Left renal pelvis (tissue), 4 donors: ENCODE measurements at regions not wholly inside any gene's neighbourhood (a gene's known extent, or its start where the extent isn't known, plus 50 kb on each side); places are given as distances from the start of the nearest gene placed in this dataset.

ENCODE experiments used
- DNase-seq, 4 donors: peaks; one replicate each; pipeline ENCODE4 v3.0.0-alpha.2; 2013; ENCODE audit warnings: low read depth in 4 of 4, low spot score in 3 of 4

DNA sequence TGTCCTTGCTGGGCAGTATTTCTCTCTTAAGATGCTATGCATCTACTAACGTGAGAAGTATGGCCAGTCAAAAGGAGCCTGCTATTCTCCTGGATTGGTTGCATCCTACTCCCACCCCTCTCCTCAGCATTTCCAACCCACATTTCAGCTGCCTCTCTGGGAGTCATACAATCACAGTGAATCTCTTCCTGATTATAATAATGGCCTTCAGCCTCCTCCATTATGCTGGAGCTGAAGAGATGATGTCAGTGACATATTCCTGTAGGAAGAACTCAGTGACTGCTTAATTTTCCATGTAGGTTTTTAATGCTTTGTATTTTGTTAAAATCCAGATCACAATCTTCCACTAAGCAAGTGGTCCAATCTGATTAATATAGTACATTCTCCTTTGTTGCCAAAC lies 82.7 kb upstream of the SUCLG2 start:
- no peak for DNase-seq

DNA sequence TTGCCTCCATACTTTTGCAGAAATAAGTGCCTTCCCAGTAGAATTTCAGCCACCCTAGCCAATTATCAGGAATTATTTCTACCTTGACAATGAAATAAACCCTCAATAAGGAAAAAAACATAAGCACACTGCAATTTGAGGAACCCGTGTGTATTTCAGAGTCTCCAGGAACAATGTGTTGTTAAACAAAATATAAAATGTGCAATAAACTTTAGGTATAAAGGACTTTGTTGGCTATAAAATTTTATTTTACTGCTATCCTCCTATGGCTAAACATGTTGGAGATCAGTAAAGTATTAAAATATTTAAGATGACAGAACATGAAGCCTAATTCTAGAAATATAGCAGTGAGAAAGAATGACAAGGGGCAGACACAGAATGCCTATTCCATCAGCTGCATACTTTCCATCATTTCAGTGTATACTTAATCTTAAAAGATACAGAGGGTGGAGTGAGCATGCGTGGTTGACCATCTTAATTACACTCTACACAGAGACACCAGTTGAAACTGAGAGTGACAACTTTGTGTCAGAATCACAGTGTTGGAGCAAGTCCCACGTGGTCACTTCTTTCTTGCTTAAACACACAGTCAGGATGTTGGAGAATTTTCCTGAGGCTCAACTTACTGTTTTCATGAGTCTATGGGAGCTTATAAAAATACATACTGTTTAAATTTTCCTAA lies 79.0 kb upstream of the SUCLG2 start:
- DNase-seq = no peak

DNA sequence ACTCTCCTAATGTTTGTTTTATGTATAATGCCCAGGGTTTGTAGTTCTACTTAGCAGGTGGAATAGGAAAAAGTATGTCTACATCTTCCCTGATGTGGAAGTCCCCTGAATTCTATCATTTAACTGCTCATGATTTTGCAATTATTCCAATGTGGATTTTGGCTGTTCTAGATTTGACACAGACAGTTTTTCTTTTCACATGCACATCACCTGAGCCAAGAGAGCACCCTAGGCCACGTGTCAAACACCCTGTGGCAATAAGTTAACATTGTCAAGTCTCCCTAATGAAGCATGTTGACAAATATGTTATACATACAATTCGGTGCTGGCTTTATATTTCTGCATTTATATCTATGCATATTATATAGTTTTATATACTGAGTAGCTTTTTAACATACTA lies 70.0 kb upstream of the SUCLG2 start:
- DNase-seq = no peak

DNA sequence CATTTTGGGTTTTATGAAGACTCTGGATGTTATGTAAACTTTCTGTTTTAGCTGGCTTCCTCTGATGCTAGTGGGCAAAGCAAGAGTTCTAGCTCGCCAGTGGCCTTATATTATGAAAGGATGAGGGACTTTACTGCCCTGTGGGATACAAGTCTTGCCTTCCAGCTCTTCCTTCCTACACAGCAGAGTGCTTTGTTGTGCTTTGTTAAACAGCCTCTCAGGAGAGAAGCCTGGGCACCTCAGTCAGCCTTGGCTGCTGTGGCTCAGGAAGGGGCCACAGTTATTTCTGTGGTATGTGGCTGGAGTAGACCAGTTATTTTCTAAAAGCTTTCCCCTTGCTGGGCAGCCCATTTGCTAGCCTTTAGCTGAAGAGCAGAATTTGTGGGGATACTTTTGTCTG lies 69.5 kb upstream of the SUCLG2 start:
- no peak for DNase-seq

DNA sequence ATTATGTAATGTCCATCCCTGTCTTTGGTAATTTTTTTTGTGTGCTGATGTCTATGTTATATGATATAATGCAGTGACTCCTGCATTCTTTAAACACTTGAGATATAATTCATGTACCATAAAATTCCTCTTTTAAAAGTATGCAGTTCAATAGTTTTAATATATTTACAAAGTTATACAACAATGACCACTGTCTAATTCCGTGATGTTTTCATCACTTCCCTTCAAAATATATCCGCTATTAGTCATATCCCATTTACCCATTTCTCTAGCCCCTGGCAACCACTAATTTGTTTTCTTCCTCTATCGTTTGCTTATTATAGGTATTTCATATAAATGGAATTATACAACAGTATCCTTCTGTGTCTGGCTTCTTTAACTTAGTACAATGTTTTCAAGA lies 64.9 kb upstream of the SUCLG2 start:
- DNase-seq = no peak

DNA sequence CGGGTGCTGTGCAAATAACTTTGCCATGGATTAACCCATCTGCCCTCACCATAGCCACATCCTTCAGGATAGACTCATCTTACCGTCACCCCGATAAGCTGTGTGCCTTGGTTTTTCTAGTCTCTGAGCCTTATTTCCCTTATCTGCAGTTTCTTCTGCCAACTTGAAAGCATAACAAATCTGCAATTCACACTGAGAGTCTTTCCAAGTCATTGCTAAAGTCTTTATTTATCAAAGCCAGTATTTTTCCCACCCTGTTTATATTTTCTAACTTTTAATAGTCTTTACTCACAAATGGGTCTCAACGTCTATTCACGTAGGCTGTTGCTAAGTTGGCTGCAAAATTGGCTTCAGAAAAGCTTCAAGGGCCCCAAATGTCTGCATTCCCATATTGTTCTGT lies 61.6 kb upstream of the SUCLG2 start:
- no peak for DNase-seq

DNA sequence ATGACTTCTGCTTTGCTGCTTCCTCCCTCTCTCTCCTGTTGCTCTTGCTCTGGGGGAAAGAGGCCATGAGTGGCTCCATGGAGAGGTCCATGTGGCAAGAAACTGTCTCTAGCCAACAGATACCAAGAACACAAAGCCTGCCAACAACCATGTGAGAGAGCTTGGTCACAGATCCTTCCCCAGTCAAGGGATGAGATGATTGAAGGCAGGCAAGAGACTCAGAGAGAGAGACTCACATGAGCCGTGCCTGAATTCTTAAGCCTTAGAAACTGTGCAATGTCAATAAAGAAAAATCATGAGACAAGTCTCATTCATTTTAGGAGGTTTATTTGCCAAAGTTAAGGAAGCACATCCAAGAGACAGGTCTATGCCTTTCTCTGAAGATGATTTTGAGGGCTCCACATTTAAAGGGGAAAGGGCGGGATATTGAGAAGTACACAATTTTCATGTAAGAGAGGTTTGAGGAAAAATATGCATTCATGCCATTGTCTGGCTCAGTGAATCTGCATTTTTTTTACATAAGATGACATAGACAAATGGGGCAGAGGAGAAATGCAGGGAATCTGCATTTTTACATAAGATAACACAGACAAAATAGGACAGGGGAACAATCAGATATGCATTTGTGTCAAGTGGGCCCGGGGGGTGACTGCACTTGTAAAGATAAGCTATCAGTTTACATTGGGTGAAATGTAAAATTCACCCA lies 59.5 kb upstream of the SUCLG2 start:
- DNase-seq = no peak

DNA sequence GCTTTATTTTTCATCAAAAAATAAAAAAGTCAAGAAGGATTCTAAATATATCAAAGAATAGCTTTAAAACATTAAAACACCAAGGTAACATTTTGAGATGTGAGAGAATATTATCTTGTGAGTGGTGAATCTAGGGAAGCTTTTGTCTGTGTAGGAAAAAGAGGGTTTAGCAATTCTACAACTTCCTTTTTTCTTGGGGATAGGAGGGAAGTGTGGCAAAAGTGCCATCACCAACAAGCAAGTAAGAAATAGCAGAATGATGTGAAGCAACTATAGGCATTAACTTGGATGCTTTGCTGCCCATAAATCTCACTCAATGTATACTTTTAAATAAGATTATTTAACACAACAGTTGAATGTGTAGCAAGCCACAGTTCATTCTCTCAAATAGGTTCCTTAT lies 57.8 kb upstream of the SUCLG2 start:
- no peak for DNase-seq

DNA sequence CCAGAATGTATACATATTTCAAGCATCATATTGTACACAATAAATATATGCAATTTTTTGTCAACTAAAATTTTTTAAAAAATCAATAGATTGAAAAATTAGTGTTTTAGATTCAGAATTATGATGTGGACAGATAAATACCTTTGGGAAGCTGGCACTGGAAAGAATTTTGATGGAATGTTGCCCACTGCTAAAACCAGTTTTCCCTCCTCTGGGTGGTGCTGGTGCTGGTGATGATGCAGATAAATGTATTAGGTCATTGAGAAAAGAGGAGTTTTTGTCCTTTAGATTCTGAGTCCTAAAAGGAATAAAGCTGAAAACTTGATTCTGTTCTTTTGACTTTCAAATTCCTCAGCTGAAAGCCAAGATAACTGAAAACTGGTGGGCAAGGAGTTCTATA lies 56.0 kb upstream of the SUCLG2 start:
- DNase-seq = no peak

DNA sequence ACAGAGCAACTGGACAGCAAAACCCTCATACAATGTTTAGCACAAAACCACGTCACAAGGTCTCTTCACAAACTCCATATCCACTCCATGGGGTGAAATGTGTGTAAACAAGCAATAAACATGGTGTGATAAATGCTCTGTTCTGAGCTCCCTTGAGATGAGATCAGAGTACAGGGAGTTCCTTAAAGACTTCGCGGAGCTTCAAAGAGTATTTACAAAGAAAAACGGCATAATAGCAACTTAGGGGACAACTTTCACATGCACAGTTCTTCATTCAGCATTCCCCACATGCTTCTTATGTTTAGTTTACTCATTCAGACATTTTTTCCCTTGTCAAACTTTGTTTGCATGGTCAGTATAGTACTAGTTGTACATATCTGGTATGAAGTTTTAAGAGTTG lies 52.5 kb upstream of the SUCLG2 start:
- DNase-seq = peak in 1 of 4 donors; percentile 1

DNA sequence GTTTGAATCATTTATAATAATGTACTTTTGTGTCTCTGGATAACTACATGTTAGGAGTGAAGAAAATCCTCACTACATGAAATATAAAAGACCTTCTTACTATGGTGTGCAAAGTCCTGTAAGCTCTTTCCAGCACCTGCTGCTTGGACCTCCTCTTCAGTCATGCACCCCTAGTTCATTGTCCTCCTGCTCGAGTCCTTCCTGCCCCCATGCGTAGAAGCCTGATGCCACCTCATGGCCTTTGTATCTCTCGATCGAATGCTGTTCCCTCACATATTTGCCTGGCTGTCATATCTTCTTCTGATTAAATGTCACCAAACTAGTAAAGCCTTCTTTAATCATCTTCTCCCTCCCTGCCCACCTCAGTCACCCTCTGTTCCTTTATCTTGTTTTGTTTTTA lies 49.9 kb upstream of the SUCLG2 start:
- DNase-seq = no peak
